ENCODE measurements at regions not wholly inside any gene's neighbourhood (a gene's known extent, or its start where the extent isn't known, plus 50 kb on each side); places are given as distances from the start of the nearest gene placed in this dataset.

- TF ChIP-seq CTCF (IDR thresholded peaks at IDR 0.05) (no peak), POLR2A (IDR thresholded peaks at IDR 0.05) (no peak)
Observed at GRCh38 chr18:26734760-26735159, 130.7 kb downstream of the AQP4 start.

Data from heart left ventricle (tissue), 13 donors.